Gastroesophageal sphincter (tissue), 2 donors: ENCODE measurements at regions not wholly inside any gene's neighbourhood (a gene's known extent, or its start where the extent isn't known, plus 50 kb on each side); places are given as distances from the start of the nearest gene placed in this dataset.
"Not testable (repeated sequence)": the region's sequence is repeated elsewhere in the genome, so short reads cannot be mapped to it uniquely, and the experiment has no call there.

Experiments used
- EP300 ChIP-seq: sonication (generic); formaldehyde crosslinking; IDR thresholded peaks from one replicate; pipeline ENCODE4 v1.6.1; 2017; ENCODE audit warnings: antibody characterized with exemption, mild to moderate bottlenecking
- POLR2AphosphoS5 ChIP-seq: sonication (generic); formaldehyde crosslinking; IDR thresholded peaks from one replicate; pipeline ENCODE4 v1.6.1; 2017; ENCODE audit warnings: antibody characterized with exemption

GRCh38 chr15:32535150-32535898 is 57.9 kb upstream of the GOLGA8N start:
- TF ChIP-seq POLR2AphosphoS5, EP300: not testable (repeated sequence)
